ENCODE measurements at regions not wholly inside any gene's neighbourhood (a gene's known extent, or its start where the extent isn't known, plus 50 kb on each side); places are given as distances from the start of the nearest gene placed in this dataset.

GRCh38 chr20:17109307-17109706 is 117.5 kb upstream of the PCSK2 start:
- DNase-seq (ENCODE audit: low spot score) = no peak

GRCh38 chr20:17128206-17128605 is 98.6 kb upstream of the PCSK2 start:
- no peak for DNase-seq (ENCODE audit: low spot score)

- DNase-seq (ENCODE audit: low spot score) = no peak
Measured at GRCh38 chr20:17129089-17129488, 97.8 kb upstream of the PCSK2 start.

- DNase-seq (ENCODE audit: low spot score) = no peak
Measured at GRCh38 chr20:17137692-17138091, 89.1 kb upstream of the PCSK2 start.

- no peak for DNase-seq (ENCODE audit: low spot score)
Measured at GRCh38 chr20:17138237-17138636, 88.6 kb upstream of the PCSK2 start.

GRCh38 chr20:17140894-17141293 is 85.9 kb upstream of the PCSK2 start:
- DNase-seq (ENCODE audit: low spot score) = no peak

- no peak for DNase-seq (ENCODE audit: low spot score)
Measured at GRCh38 chr20:17141568-17141967, 85.3 kb upstream of the PCSK2 start.

- no peak for DNase-seq (ENCODE audit: low spot score)
Measured at GRCh38 chr20:17142666-17143065, 84.2 kb upstream of the PCSK2 start.

- no peak for DNase-seq (ENCODE audit: low spot score)
Measured at GRCh38 chr20:17150858-17151257, 76.0 kb upstream of the PCSK2 start.

- DNase-seq (ENCODE audit: low spot score) = no peak
Measured at GRCh38 chr20:17155401-17155800, 71.4 kb upstream of the PCSK2 start.

- DNase-seq (ENCODE audit: low spot score) = no peak
Measured at GRCh38 chr20:17158701-17159100, 68.1 kb upstream of the PCSK2 start.

GRCh38 chr20:17161673-17162481 is 65.0 kb upstream of the PCSK2 start:
- DNase-seq (ENCODE audit: low spot score) = no peak

- DNase-seq (ENCODE audit: low spot score) = no peak
Measured at GRCh38 chr20:17168026-17168612, 58.7 kb upstream of the PCSK2 start.

GRCh38 chr20:17169585-17170136 is 57.2 kb upstream of the PCSK2 start:
- DNase-seq (ENCODE audit: low spot score) = no peak

GRCh38 chr20:17171746-17172280 is 55.0 kb upstream of the PCSK2 start:
- no peak for DNase-seq (ENCODE audit: low spot score)

- no peak for DNase-seq (ENCODE audit: low spot score)
Measured at GRCh38 chr20:17172836-17173516, 53.9 kb upstream of the PCSK2 start.

Measured in cerebellar cortex (tissue), 1 donor.